ENCODE measurements at regions not wholly inside any gene's neighbourhood (a gene's known extent, or its start where the extent isn't known, plus 50 kb on each side); places are given as distances from the start of the nearest gene placed in this dataset.

DNA sequence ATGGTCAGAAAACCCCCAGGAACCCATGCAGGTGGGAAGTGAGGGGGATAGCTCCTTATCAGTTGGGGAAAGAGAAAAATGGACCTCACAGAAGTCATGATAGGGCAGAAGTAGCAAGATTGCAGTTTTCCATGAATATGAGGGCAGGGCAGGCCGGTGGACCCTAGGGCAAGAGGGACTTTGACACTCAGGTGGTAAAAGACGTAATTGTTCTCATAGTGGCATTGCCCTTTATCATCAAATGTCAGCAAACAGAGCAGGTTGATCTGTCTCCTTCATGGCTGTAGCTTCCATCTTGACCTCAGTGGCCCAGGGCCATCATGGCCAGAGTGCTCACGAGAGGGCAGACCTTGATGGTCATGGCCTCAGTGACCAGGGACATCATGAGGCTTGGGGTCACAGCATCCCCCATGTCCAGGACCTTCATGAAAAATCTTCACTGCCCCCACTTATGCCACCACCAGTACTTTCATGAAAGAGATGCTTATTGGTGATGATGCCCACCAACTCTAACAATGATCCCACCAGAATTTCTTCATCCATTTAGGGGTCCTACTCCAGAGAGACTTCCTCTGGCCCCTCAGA is 127.1 kb downstream of the SNX19 start:
- intact Hi-C loops (cut with micrococcal nuclease) = no loop called here
- no peak overlapping the region for H3K4me3 Mint-ChIP-seq (ENCODE audit: unreplicated experiment)
- no peaks in the 10 kb centered on the region for H3K27me3 Mint-ChIP-seq (ENCODE audit: insufficient read depth, unreplicated experiment)
- H3K9me3 Mint-ChIP-seq (ENCODE audit: unreplicated experiment) = no peaks in the 10 kb centered on the region
- ChIA-PET POLR2A (no interaction called here), CTCF (interaction anchor here (0.7 kb wide), 1 partner anchor 39 kb away, joined by 7 read pairs; no protein-coding TSS in a partner anchor)
- H3K27ac Mint-ChIP-seq (ENCODE audit: low read depth, unreplicated experiment) = no peak overlapping the region
- peaks cover 24% of the 10 kb centered on the region for H3K4me1 Mint-ChIP-seq (ENCODE audit: insufficient read depth, unreplicated experiment)
- DNase-seq (ENCODE audit: unreplicated experiment) = no peak
- TF ChIP-seq, protein P1, sequence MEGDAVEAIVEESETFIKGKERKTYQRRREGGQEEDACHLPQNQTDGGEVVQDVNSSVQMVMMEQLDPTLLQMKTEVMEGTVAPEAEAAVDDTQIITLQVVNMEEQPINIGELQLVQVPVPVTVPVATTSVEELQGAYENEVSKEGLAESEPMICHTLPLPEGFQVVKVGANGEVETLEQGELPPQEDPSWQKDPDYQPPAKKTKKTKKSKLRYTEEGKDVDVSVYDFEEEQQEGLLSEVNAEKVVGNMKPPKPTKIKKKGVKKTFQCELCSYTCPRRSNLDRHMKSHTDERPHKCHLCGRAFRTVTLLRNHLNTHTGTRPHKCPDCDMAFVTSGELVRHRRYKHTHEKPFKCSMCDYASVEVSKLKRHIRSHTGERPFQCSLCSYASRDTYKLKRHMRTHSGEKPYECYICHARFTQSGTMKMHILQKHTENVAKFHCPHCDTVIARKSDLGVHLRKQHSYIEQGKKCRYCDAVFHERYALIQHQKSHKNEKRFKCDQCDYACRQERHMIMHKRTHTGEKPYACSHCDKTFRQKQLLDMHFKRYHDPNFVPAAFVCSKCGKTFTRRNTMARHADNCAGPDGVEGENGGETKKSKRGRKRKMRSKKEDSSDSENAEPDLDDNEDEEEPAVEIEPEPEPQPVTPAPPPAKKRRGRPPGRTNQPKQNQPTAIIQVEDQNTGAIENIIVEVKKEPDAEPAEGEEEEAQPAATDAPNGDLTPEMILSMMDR (IDR thresholded peaks at IDR 0.05; ENCODE audit: unreplicated experiment) = no peak
- H3K36me3 Mint-ChIP-seq (ENCODE audit: insufficient read depth, unreplicated experiment) = no peaks in the 10 kb centered on the region
- BruUV-seq (replicated peaks) = no TSS peak

GRCh38 chr11:130790689-130791088 is 125.6 kb downstream of the SNX19 start:
- BruUV-seq (replicated peaks) = no TSS peak
- no peaks in the 10 kb centered on the region for H3K36me3 Mint-ChIP-seq (ENCODE audit: insufficient read depth, unreplicated experiment)
- POLR2A ChIA-PET = no interaction called here
- CTCF ChIA-PET = interaction anchor here (0.6 kb wide), 2 partner anchors 11 to 72 kb away, joined by 3 read pairs; no protein-coding TSS in a partner anchor
- H3K9me3 Mint-ChIP-seq (ENCODE audit: unreplicated experiment) = no peaks in the 10 kb centered on the region
- H3K27me3 Mint-ChIP-seq (ENCODE audit: insufficient read depth, unreplicated experiment) = no peaks in the 10 kb centered on the region
- no peak for DNase-seq (ENCODE audit: unreplicated experiment)
- TF ChIP-seq, protein P1 (IDR thresholded peaks at IDR 0.05; ENCODE audit: unreplicated experiment) = no peak
- peaks cover 20% of the 10 kb centered on the region for H3K4me1 Mint-ChIP-seq (ENCODE audit: insufficient read depth, unreplicated experiment)
- intact Hi-C loops (cut with micrococcal nuclease) = no loop called here
- H3K4me3 Mint-ChIP-seq (ENCODE audit: unreplicated experiment) = no peak overlapping the region
- H3K27ac Mint-ChIP-seq (ENCODE audit: low read depth, unreplicated experiment) = no peak overlapping the region

- POLR2A ChIA-PET = interaction anchor here (0.9 kb wide), 1 partner anchor 25 kb away, joined by 3 read pairs; no protein-coding TSS in a partner anchor
- intact Hi-C loops (cut with micrococcal nuclease) = no loop called here
Observed at GRCh38 chr11:130792772-130793171, 123.5 kb downstream of the SNX19 start.

GRCh38 chr11:130796828-130797227 is 119.5 kb downstream of the SNX19 start:
- peaks cover 6% of the 10 kb centered on the region for H3K4me1 Mint-ChIP-seq (ENCODE audit: insufficient read depth, unreplicated experiment)
- no TSS peak for BruUV-seq (replicated peaks)
- TF ChIP-seq, protein P1 (IDR thresholded peaks at IDR 0.05; ENCODE audit: unreplicated experiment) = no peak
- DNase-seq (ENCODE audit: unreplicated experiment) = no peak
- H3K36me3 Mint-ChIP-seq (ENCODE audit: insufficient read depth, unreplicated experiment) = no peaks in the 10 kb centered on the region
- H3K27me3 Mint-ChIP-seq (ENCODE audit: insufficient read depth, unreplicated experiment) = no peaks in the 10 kb centered on the region
- no peaks in the 10 kb centered on the region for H3K9me3 Mint-ChIP-seq (ENCODE audit: unreplicated experiment)
- ChIA-PET POLR2A (no interaction called here), CTCF (interaction anchor here (0.5 kb wide), 1 partner anchor 199 kb away, joined by 4 read pairs; no protein-coding TSS in a partner anchor)
- no peak overlapping the region for H3K4me3 Mint-ChIP-seq (ENCODE audit: unreplicated experiment)
- intact Hi-C loops (cut with micrococcal nuclease) = no loop called here
- no peak overlapping the region for H3K27ac Mint-ChIP-seq (ENCODE audit: low read depth, unreplicated experiment)

More at GRCh38 chr11:130792772-130793171, 123.5 kb downstream of the SNX19 start:
- CTCF ChIA-PET = interaction anchor here (0.7 kb wide), 1 partner anchor 11 kb away, joined by 3 read pairs; no protein-coding TSS in a partner anchor
- Mint-ChIP-seq H3K27me3 (ENCODE audit: insufficient read depth, unreplicated experiment) (no peaks in the 10 kb centered on the region), H3K4me3 (ENCODE audit: unreplicated experiment) (no peak overlapping the region), H3K9me3 (ENCODE audit: unreplicated experiment) (no peaks in the 10 kb centered on the region), H3K27ac (ENCODE audit: low read depth, unreplicated experiment) (no peak overlapping the region), H3K4me1 (ENCODE audit: insufficient read depth, unreplicated experiment) (peaks cover 6% of the 10 kb centered on the region), H3K36me3 (ENCODE audit: insufficient read depth, unreplicated experiment) (no peaks in the 10 kb centered on the region)
- no TSS peak for BruUV-seq (replicated peaks)
- no peak for DNase-seq (ENCODE audit: unreplicated experiment)
- TF ChIP-seq, protein P1 (IDR thresholded peaks at IDR 0.05; ENCODE audit: unreplicated experiment) = no peak

All from MCF 10A (cell line).